H1 (cell line): ENCODE measurements at regions not wholly inside any gene's neighbourhood (a gene's known extent, or its start where the extent isn't known, plus 50 kb on each side); places are given as distances from the start of the nearest gene placed in this dataset.

ENCODE experiments used
- CTCF ChIA-PET: fragments of 300-600 bp; sonication (Branson Sonifier 250); formaldehyde crosslinking; loops from one replicate; lab custom pipeline; 2021; ENCODE audit not compliant: partially characterized antibody; lab: Charles Lee
- POLR2A ChIA-PET: fragments of 300-600 bp; sonication (Branson Sonifier 250); formaldehyde crosslinking; loops from one replicate; lab custom pipeline; 2021; ENCODE audit warnings: inconsistent platforms; ENCODE audit not compliant: partially characterized antibody; lab: Charles Lee
- DNase-seq, 2 experiments: peaks; one replicate each; pipeline versions ENCODE4 v3.0.0 to v3.0.0-alpha.2; 2010 to 2022; ENCODE audit warnings: low spot score in 2 of 2, low read depth in 1 of 2, mixed read lengths in 1 of 2
- FAIRE-seq: peaks from 2 replicates; lab custom pipeline; 2011; peaks lifted over from hg19 to GRCh38; lab: Jason Lieb, UNC
- H2AFZ ChIP-seq: 2 replicates; pipeline ENCODE4 v1.8.1; 2012; ENCODE audit warnings: low read length, inconsistent platforms
- H2AK5ac ChIP-seq: 2 replicates; pipeline ENCODE4 v1.6.1; 2013; ENCODE audit warnings: low read depth, low read length
- H2BK120ac ChIP-seq: replicated peaks from 2 replicates; pipeline ENCODE3; 2013; ENCODE audit warnings: low read depth, low read length, inconsistent platforms
- H2BK12ac ChIP-seq: 2 replicates; pipeline ENCODE4 v1.6.1; 2013; ENCODE audit warnings: low read depth, low read length
- H2BK15ac ChIP-seq: 2 replicates; pipeline ENCODE4 v1.6.1; 2013; ENCODE audit warnings: low read length
- H2BK20ac ChIP-seq: 2 replicates; pipeline ENCODE4 v1.6.1; 2013; ENCODE audit warnings: low read length
- H2BK5ac ChIP-seq: 2 replicates; pipeline ENCODE4 v1.6.1; 2013; ENCODE audit warnings: low read depth, low read length
- H3K14ac ChIP-seq: 2 replicates; pipeline ENCODE4 v1.6.1; 2013; ENCODE audit warnings: inconsistent platforms; ENCODE audit not compliant: insufficient read length
- H3K18ac ChIP-seq: 2 replicates; pipeline ENCODE4 v1.6.1; 2013; ENCODE audit warnings: low read length; ENCODE audit errors: extremely low read depth
- H3K23ac ChIP-seq: 2 replicates; pipeline ENCODE4 v1.6.1; 2013; ENCODE audit warnings: inconsistent platforms; ENCODE audit not compliant: insufficient read length
- H3K23me2 ChIP-seq: 2 replicates; pipeline ENCODE4 v1.6.1; 2013; ENCODE audit warnings: low read depth, low read length
- H3K27ac ChIP-seq: 2 replicates; pipeline ENCODE4 v1.6.1; 2011; ENCODE audit warnings: low read depth, low read length, inconsistent platforms
- H3K27me3 ChIP-seq, 4 experiments: replicated peaks in 1 of 4; 1 replicate in 1 of 4; 2 replicates in 3 of 4; pipeline versions ENCODE4 v1.6.1 to v1.8.1; 2011 to 2013; ENCODE audit warnings: low read length in 3 of 4, mild to moderate bottlenecking in 3 of 4, inconsistent platforms in 2 of 4, mixed read lengths in 2 of 4, moderate library complexity in 1 of 4; ENCODE audit not compliant: control insufficient read depth in 3 of 4, insufficient read depth in 3 of 4; ENCODE audit errors: extremely low read depth in 1 of 4
- H3K36me3 ChIP-seq, 4 experiments: 2 replicates each; pipeline versions ENCODE4 v1.6.1 to v1.8.1; 2011 to 2013; ENCODE audit warnings: mild to moderate bottlenecking in 4 of 4, low read length in 3 of 4, moderate library complexity in 2 of 4, control low read depth in 1 of 4, inconsistent platforms in 1 of 4; ENCODE audit not compliant: insufficient read depth in 4 of 4, control insufficient read depth in 2 of 4
- H3K4ac ChIP-seq: replicated peaks from 2 replicates; pipeline ENCODE3; 2013; ENCODE audit warnings: low read length, low read depth, mixed read lengths, inconsistent platforms; ENCODE audit not compliant: insufficient read length
- H3K4me1 ChIP-seq, 4 experiments: replicated peaks in 1 of 4; 1 replicate in 1 of 4; 2 replicates in 3 of 4; pipeline versions ENCODE4 v1.6.1 to v1.8.1; 2011 to 2013; ENCODE audit warnings: low read length in 3 of 4, inconsistent platforms in 2 of 4, mixed read lengths in 1 of 4; ENCODE audit not compliant: insufficient read depth in 4 of 4, control insufficient read depth in 3 of 4
- H3K4me2 ChIP-seq, 2 experiments: 2 replicates each; pipeline versions ENCODE4 v1.6.1 to v1.8.1; 2011 to 2013; ENCODE audit warnings: low read depth in 2 of 2, low read length in 2 of 2, control low read depth in 1 of 2, inconsistent platforms in 1 of 2, mild to moderate bottlenecking in 1 of 2; ENCODE audit not compliant: insufficient read depth in 1 of 2
- H3K4me3 ChIP-seq, 4 experiments: fragments of 200-600, 300-600 bp in 1 of 4; sonication (generic), shearing (Covaris generic), sonication (Bioruptor Twin) in 1 of 4; 2 replicates each; pipeline versions ENCODE4 v1.5.1 to v1.8.1; 2011 to 2016; ENCODE audit warnings: low read length in 4 of 4, low read depth in 3 of 4, control low read depth in 2 of 4, inconsistent platforms in 2 of 4, mild to moderate bottlenecking in 2 of 4, mixed read lengths in 1 of 4, moderate library complexity in 1 of 4; ENCODE audit not compliant: insufficient read depth in 2 of 4; ENCODE audit errors: extremely low read depth in 1 of 4
- H3K56ac ChIP-seq: replicated peaks from 2 replicates; pipeline ENCODE3; 2013; ENCODE audit warnings: low read depth, mild to moderate bottlenecking, mixed read lengths, low read length, inconsistent platforms; ENCODE audit not compliant: insufficient read length
- H3K79me1 ChIP-seq: 2 replicates; pipeline ENCODE4 v1.6.1; 2013; ENCODE audit warnings: low read depth, low read length, control low read depth
- H3K79me2 ChIP-seq, 2 experiments: 2 replicates each; pipeline versions ENCODE4 v1.6.1 to v1.8.1; 2012 to 2013; ENCODE audit warnings: low read length in 2 of 2, mild to moderate bottlenecking in 2 of 2, inconsistent platforms in 1 of 2; ENCODE audit not compliant: insufficient read depth in 2 of 2, control insufficient read depth in 1 of 2
- H3K9ac ChIP-seq, 4 experiments: replicated peaks in 1 of 4; 1 replicate in 1 of 4; 2 replicates in 3 of 4; pipeline versions ENCODE4 v1.6.1 to v1.8.1; 2011 to 2013; ENCODE audit warnings: low read depth in 3 of 4, low read length in 3 of 4, control low read depth in 2 of 4, mild to moderate bottlenecking in 2 of 4, moderate library complexity in 2 of 4, inconsistent platforms in 1 of 4; ENCODE audit errors: extremely low read depth in 1 of 4
- H3K9me3 ChIP-seq, 2 experiments: 2 replicates each; pipeline versions ENCODE4 v1.6.1 to v1.8.1; 2012 to 2013; ENCODE audit warnings: mild to moderate bottlenecking in 2 of 2, moderate library complexity in 2 of 2, control low read depth in 1 of 2, inconsistent platforms in 1 of 2, low read depth in 1 of 2, low read length in 1 of 2, mixed read lengths in 1 of 2; ENCODE audit not compliant: insufficient read depth in 2 of 2
- H4K20me1 ChIP-seq, 2 experiments: replicated peaks in 1 of 2; 2 replicates each; pipeline versions ENCODE3 to v1.8.1; 2011 to 2013; ENCODE audit warnings: inconsistent platforms in 2 of 2, low read length in 2 of 2, mild to moderate bottlenecking in 1 of 2; ENCODE audit not compliant: insufficient read depth in 2 of 2, control insufficient read depth in 1 of 2
- H4K5ac ChIP-seq: 2 replicates; pipeline ENCODE4 v1.6.1; 2013; ENCODE audit warnings: low read length, low read depth, mixed read lengths, inconsistent platforms; ENCODE audit not compliant: insufficient read length
- H4K8ac ChIP-seq: 2 replicates; pipeline ENCODE4 v1.8.0; 2013; ENCODE audit warnings: mild to moderate bottlenecking, moderate library complexity, low read length, inconsistent platforms; ENCODE audit not compliant: insufficient read depth; ENCODE audit errors: extremely low read depth
- H4K91ac ChIP-seq: replicated peaks from 2 replicates; pipeline ENCODE3; 2013; ENCODE audit warnings: low read length, mixed read lengths, inconsistent platforms; ENCODE audit not compliant: insufficient read length
- POU5F1 ChIP-seq: IDR thresholded peaks from 2 replicates; pipeline ENCODE4 v1.6.1; 2011; ENCODE audit warnings: low read depth, mild to moderate bottlenecking, low read length, moderate library complexity
- RAD21 ChIP-seq, 2 experiments: IDR thresholded peaks in 1 of 2; conservative IDR thresholded peaks in 1 of 2; 2 replicates each; pipeline ENCODE4 v1.6.1; 2011; ENCODE audit warnings: low read depth in 2 of 2, low read length in 2 of 2, improper control_type of control experiment in 1 of 2, inconsistent platforms in 1 of 2, mild to moderate bottlenecking in 1 of 2, moderate library complexity in 1 of 2
- SIN3A ChIP-seq, 2 experiments: IDR thresholded peaks in 1 of 2; conservative IDR thresholded peaks in 1 of 2; 2 replicates each; pipeline ENCODE4 v1.6.1; 2011 to 2012; ENCODE audit warnings: low read length in 2 of 2, improper control_type of control experiment in 1 of 2, low read depth in 1 of 2, mild to moderate bottlenecking in 1 of 2
- SIX5 ChIP-seq: IDR thresholded peaks from 2 replicates; pipeline ENCODE4 v1.6.1; 2011; ENCODE audit warnings: mild to moderate bottlenecking, low read depth, low read length
- SP4 ChIP-seq: IDR thresholded peaks from 2 replicates; pipeline ENCODE4 v1.6.1; 2012; ENCODE audit warnings: low read length, inconsistent platforms
- SRF ChIP-seq: IDR thresholded peaks from 2 replicates; pipeline ENCODE4 v1.6.1; 2011; ENCODE audit warnings: mild to moderate bottlenecking, low read depth, low read length, moderate library complexity
- TAF1 ChIP-seq: IDR thresholded peaks from 2 replicates; pipeline ENCODE4 v1.6.1; 2011; ENCODE audit warnings: mild to moderate bottlenecking, low read depth, low read length
- TBP ChIP-seq: IDR thresholded peaks from 2 replicates; pipeline ENCODE4 v1.6.1; 2011; ENCODE audit warnings: low read depth, low read length, improper control_type of control experiment
- TCF12 ChIP-seq: IDR thresholded peaks from 2 replicates; pipeline ENCODE4 v1.6.1; 2011; ENCODE audit warnings: low read depth, mild to moderate bottlenecking, low read length
- WGBS, 2 experiments: shearing (Covaris generic) in 1 of 2; methylation state at CpG; one replicate each; pipeline versions ENCODE4 v1.1.6 to v1.1.7; 2013 to 2015; ENCODE audit warnings: low lambda C conversion rate in 2 of 2, mixed read lengths in 2 of 2, inconsistent platforms in 1 of 2, low coverage in 1 of 2, missing lambda C conversion rate in 1 of 2; ENCODE audit not compliant: insufficient replicate concordance in 2 of 2, insufficient coverage in 1 of 2, insufficient read length in 1 of 2; ENCODE audit errors: extremely low coverage in 1 of 2, missing lambda C conversion rate in 1 of 2; 5-methylcytosine and 5-hydroxymethylcytosine counted together

- POLR2A ChIA-PET, result no interaction called here
- 88% methylated on average over 1 of the region's 1 CpG; no CpG with 5 or more reads in 1 of the 2 experiments for WGBS, 2 experiments
- no peak for FAIRE-seq
- no peak overlapping the region for H3K56ac ChIP-seq
- no peak overlapping the region for H2BK120ac ChIP-seq
- no peaks in the 10 kb centered on the region for H3K23me2 ChIP-seq
- no peak for DNase-seq
- no peak overlapping the region for H2BK12ac ChIP-seq
- H4K91ac ChIP-seq, result no peak overlapping the region
- no peak overlapping the region for H3K18ac ChIP-seq
- H2BK5ac ChIP-seq, result no peak overlapping the region
- peaks cover 0 to 9% (median 4%) of the 10 kb centered on the region in 4 experiments; a peak in 3 of 7 replicates for H3K4me1 ChIP-seq
- H3K4me3 ChIP-seq, result no peak overlapping the region
- no peaks in the 10 kb centered on the region for H3K27me3 ChIP-seq
- no peak overlapping the region for H3K9ac ChIP-seq
- no peaks in the 10 kb centered on the region for H3K9me3 ChIP-seq
- no peak overlapping the region for H3K14ac ChIP-seq
- H2BK15ac ChIP-seq, result no peak overlapping the region
- no peak overlapping the region for H4K5ac ChIP-seq
- no peaks in the 10 kb centered on the region for H4K20me1 ChIP-seq
- no peak for TF ChIP-seq TAF1
- no peak for TF ChIP-seq SIN3A (conservative IDR thresholded peaks at IDR 0.05 in 1 of 2, IDR thresholded peaks at IDR 0.05 in 1 of 2; ENCODE audit: low read depth in 1 of 2, low read length in 2 of 2)
- no peak for TF ChIP-seq TBP
- no peak for TF ChIP-seq POU5F1
- no peak for TF ChIP-seq SIX5
- TF ChIP-seq SP4, result no peak
- no peak for TF ChIP-seq TCF12
- no peak for TF ChIP-seq RAD21 (IDR thresholded peaks at IDR 0.05 in 1 of 2, conservative IDR thresholded peaks at IDR 0.05 in 1 of 2; ENCODE audit: low read depth in 2 of 2, low read length in 2 of 2)
- TF ChIP-seq SRF, result no peak
- no peaks in the 10 kb centered on the region for H3K36me3 ChIP-seq
- H3K4me2 ChIP-seq, result no peak overlapping the region
- no peak overlapping the region for H2AFZ ChIP-seq
- H2BK20ac ChIP-seq, result no peak overlapping the region
- H3K4ac ChIP-seq, result no peak overlapping the region
- H4K8ac ChIP-seq, result no peak overlapping the region
- H2AK5ac ChIP-seq, result no peak overlapping the region
- no peak overlapping the region for H3K27ac ChIP-seq
- no peaks in the 10 kb centered on the region for H3K79me1 ChIP-seq
- CTCF ChIA-PET, result interaction anchor here (0.7 kb wide), 1 partner anchor 279 kb away, joined by 3 read pairs; no protein-coding TSS in a partner anchor
- H3K23ac ChIP-seq, result no peak overlapping the region
- no peaks in the 10 kb centered on the region for H3K79me2 ChIP-seq
These were observed 436.6 kb upstream of the MPDZ start for GRCh38 chr9:13716090-13716489.
